Fibroblast of lung (primary cell): ENCODE measurements at regions not wholly inside any gene's neighbourhood (a gene's known extent, or its start where the extent isn't known, plus 50 kb on each side); places are given as distances from the start of the nearest gene placed in this dataset.

ENCODE experiments used
- DNase-seq, 2 donors: peaks; one replicate each; pipeline versions ENCODE4 v3.0.0 to v3.0.0-alpha.2; 2010; ENCODE audit warnings: low read depth in 2 of 2
- H2AFZ ChIP-seq: 2 replicates; pipeline ENCODE4 v1.5.1; 2012; ENCODE audit warnings: low read length, control low read depth, inconsistent platforms
- H3K27ac ChIP-seq: 2 replicates; pipeline ENCODE4 v1.5.1; 2011; ENCODE audit warnings: low read length, control low read depth; ENCODE audit not compliant: insufficient read depth
- H3K27me3 ChIP-seq: 2 replicates; pipeline ENCODE4 v1.5.1; 2011; ENCODE audit warnings: mild to moderate bottlenecking, low read length; ENCODE audit not compliant: control insufficient read depth, insufficient read depth
- H3K36me3 ChIP-seq: 2 replicates; pipeline ENCODE4 v1.5.1; 2011; ENCODE audit warnings: low read length; ENCODE audit not compliant: control insufficient read depth, insufficient read depth
- H3K4me1 ChIP-seq: 2 replicates; pipeline ENCODE4 v1.5.1; 2011; ENCODE audit warnings: low read length; ENCODE audit not compliant: control insufficient read depth, insufficient read depth; ENCODE audit errors: extremely low read depth
- H3K4me2 ChIP-seq: 2 replicates; pipeline ENCODE4 v1.5.1; 2011; ENCODE audit warnings: low read length, control low read depth; ENCODE audit not compliant: insufficient read depth; ENCODE audit errors: extremely low read depth
- H3K4me3 ChIP-seq, 4 experiments: fragments of 200-600 bp in 1 of 4; sonication (generic) in 1 of 4; replicated peaks in 1 of 4; 2 replicates each; pipeline ENCODE4 v1.5.1; 2011 to 2016; ENCODE audit warnings: low read length in 4 of 4, low read depth in 3 of 4, mild to moderate bottlenecking in 3 of 4, control low read depth in 2 of 4, inconsistent platforms in 1 of 4, mixed read lengths in 1 of 4; ENCODE audit not compliant: insufficient read depth in 1 of 4; ENCODE audit errors: control extremely low read depth in 1 of 4
- H3K79me2 ChIP-seq: 2 replicates; pipeline ENCODE4 v1.5.1; 2012; ENCODE audit warnings: mild to moderate bottlenecking, low read length, inconsistent platforms; ENCODE audit not compliant: control insufficient read depth, insufficient read depth
- H3K9ac ChIP-seq: 2 replicates; pipeline ENCODE4 v1.5.1; 2011; ENCODE audit warnings: mild to moderate bottlenecking, low read length, control low read depth; ENCODE audit not compliant: insufficient read depth
- H3K9me3 ChIP-seq: 2 replicates; pipeline ENCODE4 v1.5.1; 2012; ENCODE audit warnings: low read depth, low read length; ENCODE audit not compliant: control insufficient read depth, insufficient read depth
- H4K20me1 ChIP-seq: 2 replicates; pipeline ENCODE4 v1.5.1; 2011; ENCODE audit warnings: low read length; ENCODE audit not compliant: control insufficient read depth, insufficient read depth; ENCODE audit errors: extremely low read depth
- EZH2 ChIP-seq: IDR thresholded peaks from 2 replicates; pipeline ENCODE4 v1.5.1; 2012; ENCODE audit warnings: low read length, control low read depth, mild to moderate bottlenecking; ENCODE audit errors: missing control alignments
- TF ChIP-seq, protein P1 (sequence below), 2 donors: IDR thresholded peaks in 1 of 2; conservative IDR thresholded peaks in 1 of 2; 1 replicate in 1 of 2; 2 replicates in 1 of 2; pipeline ENCODE4 v1.5.1; 2011 to 2012; ENCODE audit warnings: low read length in 2 of 2, control low read depth in 1 of 2, inconsistent platforms in 1 of 2, low read depth in 1 of 2, mild to moderate bottlenecking in 1 of 2

DNA sequence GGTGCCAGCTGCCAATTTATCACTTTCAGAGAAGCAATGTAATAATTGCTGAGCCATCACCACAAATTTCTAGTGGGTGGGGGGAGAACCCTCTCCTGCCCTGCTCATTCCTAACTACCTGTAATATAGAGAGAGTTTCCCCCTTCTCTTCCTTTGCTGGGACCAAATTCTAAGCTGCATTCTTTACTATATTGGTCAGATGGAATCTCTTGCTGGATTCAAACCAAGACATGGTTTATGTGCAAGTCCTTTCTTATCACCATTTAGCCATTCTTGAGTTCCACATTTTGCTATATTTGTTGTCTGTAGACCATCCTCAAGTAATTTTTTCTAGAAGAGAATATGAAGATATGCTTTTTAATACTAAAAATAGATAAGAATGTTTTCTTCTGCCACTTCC is 452.1 kb downstream of the MN1 start:
- H3K27me3 ChIP-seq, result no peaks in the 10 kb centered on the region
- H3K9ac ChIP-seq, result no peak overlapping the region
- H3K4me1 ChIP-seq, result no peaks in the 10 kb centered on the region
- no peak overlapping the region for H3K4me3 ChIP-seq
- peak in 1 of 2 donors; percentile 88 for DNase-seq
- H4K20me1 ChIP-seq, result no peaks in the 10 kb centered on the region
- H2AFZ ChIP-seq, result no peak overlapping the region
- H3K36me3 ChIP-seq, result no peaks in the 10 kb centered on the region
- H3K4me2 ChIP-seq, result no peak overlapping the region
- TF ChIP-seq EZH2, result no peak
- TF ChIP-seq, protein P1, sequence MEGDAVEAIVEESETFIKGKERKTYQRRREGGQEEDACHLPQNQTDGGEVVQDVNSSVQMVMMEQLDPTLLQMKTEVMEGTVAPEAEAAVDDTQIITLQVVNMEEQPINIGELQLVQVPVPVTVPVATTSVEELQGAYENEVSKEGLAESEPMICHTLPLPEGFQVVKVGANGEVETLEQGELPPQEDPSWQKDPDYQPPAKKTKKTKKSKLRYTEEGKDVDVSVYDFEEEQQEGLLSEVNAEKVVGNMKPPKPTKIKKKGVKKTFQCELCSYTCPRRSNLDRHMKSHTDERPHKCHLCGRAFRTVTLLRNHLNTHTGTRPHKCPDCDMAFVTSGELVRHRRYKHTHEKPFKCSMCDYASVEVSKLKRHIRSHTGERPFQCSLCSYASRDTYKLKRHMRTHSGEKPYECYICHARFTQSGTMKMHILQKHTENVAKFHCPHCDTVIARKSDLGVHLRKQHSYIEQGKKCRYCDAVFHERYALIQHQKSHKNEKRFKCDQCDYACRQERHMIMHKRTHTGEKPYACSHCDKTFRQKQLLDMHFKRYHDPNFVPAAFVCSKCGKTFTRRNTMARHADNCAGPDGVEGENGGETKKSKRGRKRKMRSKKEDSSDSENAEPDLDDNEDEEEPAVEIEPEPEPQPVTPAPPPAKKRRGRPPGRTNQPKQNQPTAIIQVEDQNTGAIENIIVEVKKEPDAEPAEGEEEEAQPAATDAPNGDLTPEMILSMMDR (conservative IDR thresholded peaks at IDR 0.05 in 1 of 2, IDR thresholded peaks at IDR 0.05 in 1 of 2; ENCODE audit: low read depth in 1 of 2, low read length in 2 of 2), result no peak
- H3K79me2 ChIP-seq, result no peaks in the 10 kb centered on the region
- H3K9me3 ChIP-seq, result no peaks in the 10 kb centered on the region
- no peak overlapping the region for H3K27ac ChIP-seq

DNA sequence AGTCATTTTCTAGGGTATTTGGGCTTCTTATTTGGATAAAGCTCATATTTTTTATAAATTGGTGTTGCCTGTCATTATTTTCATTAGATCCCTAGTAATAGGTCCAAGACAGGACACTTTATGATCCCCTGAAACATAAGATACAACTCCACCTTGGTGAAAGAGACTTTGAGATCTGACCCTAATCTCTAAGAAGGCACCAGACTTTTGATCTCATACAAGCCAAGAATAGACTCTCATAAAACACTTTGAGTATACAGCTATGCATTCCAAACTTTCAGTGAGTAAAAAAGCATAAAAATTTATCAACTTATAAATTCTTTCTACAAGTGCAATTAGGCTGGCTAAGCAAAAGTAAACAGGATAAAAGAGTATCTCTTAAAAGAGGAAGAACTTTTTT is 451.2 kb downstream of the MN1 start:
- no peak overlapping the region for H3K9ac ChIP-seq
- no peak overlapping the region for H2AFZ ChIP-seq
- H4K20me1 ChIP-seq, result no peaks in the 10 kb centered on the region
- no peak overlapping the region for H3K4me2 ChIP-seq
- no peaks in the 10 kb centered on the region for H3K36me3 ChIP-seq
- no peak overlapping the region for H3K4me3 ChIP-seq
- H3K27me3 ChIP-seq, result no peaks in the 10 kb centered on the region
- H3K27ac ChIP-seq, result no peak overlapping the region
- no peaks in the 10 kb centered on the region for H3K4me1 ChIP-seq
- H3K9me3 ChIP-seq, result no peaks in the 10 kb centered on the region
- no peaks in the 10 kb centered on the region for H3K79me2 ChIP-seq
- TF ChIP-seq, protein P1 (conservative IDR thresholded peaks at IDR 0.05 in 1 of 2, IDR thresholded peaks at IDR 0.05 in 1 of 2; ENCODE audit: low read depth in 1 of 2, low read length in 2 of 2), result no peak
- no peak for TF ChIP-seq EZH2
- DNase-seq, result no peak

DNA sequence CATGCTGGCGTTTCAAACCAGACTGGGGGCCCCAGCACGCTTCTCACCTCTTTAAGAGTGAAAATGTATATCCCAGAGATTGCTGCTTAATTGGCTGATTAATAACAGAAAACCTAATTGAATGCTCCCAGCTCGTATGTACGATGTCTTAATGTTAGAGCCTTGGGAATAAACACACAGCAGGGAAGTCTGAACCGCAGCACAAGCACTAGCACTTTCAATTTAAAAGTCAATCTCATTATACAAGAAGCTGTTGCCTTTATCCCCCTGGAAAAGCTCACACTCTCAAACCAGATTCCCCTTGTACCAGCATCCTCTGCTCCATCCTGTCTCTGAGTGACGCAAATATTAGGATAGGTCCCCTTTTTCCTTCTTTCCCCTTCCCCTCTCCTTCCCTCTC is 449.1 kb downstream of the MN1 start:
- no peaks in the 10 kb centered on the region for H3K36me3 ChIP-seq
- no peak for DNase-seq
- no peaks in the 10 kb centered on the region for H3K9me3 ChIP-seq
- H3K79me2 ChIP-seq, result no peaks in the 10 kb centered on the region
- TF ChIP-seq, protein P1 (conservative IDR thresholded peaks at IDR 0.05 in 1 of 2, IDR thresholded peaks at IDR 0.05 in 1 of 2; ENCODE audit: low read depth in 1 of 2, low read length in 2 of 2), result no peak
- no peak overlapping the region for H3K9ac ChIP-seq
- H3K4me2 ChIP-seq, result no peak overlapping the region
- no peak overlapping the region for H3K4me3 ChIP-seq
- H3K27ac ChIP-seq, result no peak overlapping the region
- H2AFZ ChIP-seq, result no peak overlapping the region
- no peaks in the 10 kb centered on the region for H4K20me1 ChIP-seq
- H3K27me3 ChIP-seq, result no peaks in the 10 kb centered on the region
- H3K4me1 ChIP-seq, result no peaks in the 10 kb centered on the region
